Stimulated activated effector memory CD8-positive, alpha-beta T cell treated with anti-CD3 and anti-CD28 coated beads, Interleukin-12 subunit alpha, Interleukin-12 subunit beta, amount 100 ng/mL, for 72 hours (primary cell): ENCODE measurements at regions not wholly inside any gene's neighbourhood (a gene's known extent, or its start where the extent isn't known, plus 50 kb on each side); places are given as distances from the start of the nearest gene placed in this dataset.

Experiments
- ATAC-seq: fragments of 150-1000 bp; cut with Tn5 transposase; 2 replicates; pipeline ENCODE4 v1.10.0; 2021
- DNase-seq, 2 donors: peaks; one replicate each; pipeline ENCODE4 v3.0.0; 2021 to 2022; ENCODE audit warnings: low spot score in 2 of 2
- H3K27ac Mint-ChIP-seq: one replicate; pipeline ENCODE4 v1.8.0; 2022; ENCODE audit warnings: mild to moderate bottlenecking, mixed read lengths
- H3K36me3 Mint-ChIP-seq: one replicate; pipeline ENCODE4 v1.8.0; 2022; ENCODE audit warnings: mild to moderate bottlenecking, mixed read lengths
- H3K4me1 Mint-ChIP-seq: one replicate; pipeline ENCODE4 v1.8.0; 2022; ENCODE audit warnings: mixed read lengths
- H3K4me3 Mint-ChIP-seq: one replicate; pipeline ENCODE4 v1.8.0; 2022; ENCODE audit warnings: mild to moderate bottlenecking, mixed read lengths
- H3K9me3 Mint-ChIP-seq: one replicate; pipeline ENCODE4 v1.8.0; 2022; ENCODE audit warnings: mixed read lengths

- no peaks in the 10 kb centered on the region for H3K9me3 Mint-ChIP-seq
- peaks cover 8% of the 10 kb centered on the region for H3K4me1 Mint-ChIP-seq
- ATAC-seq = no peak
- H3K27ac Mint-ChIP-seq = no peak overlapping the region
- H3K36me3 Mint-ChIP-seq = no peaks in the 10 kb centered on the region
- no peak for DNase-seq
- no peak overlapping the region for H3K4me3 Mint-ChIP-seq
Observed at GRCh38 chr2:215685238-215685990, 249.5 kb upstream of the FN1 start.

GRCh38 chr2:215684448-215685237, 248.8 kb upstream of the FN1 start:
- DNase-seq = no peak
- Mint-ChIP-seq H3K4me3 (no peak overlapping the region), H3K27ac (no peak overlapping the region), H3K4me1 (peaks cover 8% of the 10 kb centered on the region), H3K36me3 (no peaks in the 10 kb centered on the region), H3K9me3 (no peaks in the 10 kb centered on the region)
- ATAC-seq = no peak

- H3K4me3 Mint-ChIP-seq = no peak overlapping the region
- H3K9me3 Mint-ChIP-seq = no peaks in the 10 kb centered on the region
- H3K4me1 Mint-ChIP-seq = peaks cover 8% of the 10 kb centered on the region
- ATAC-seq = no peak
- no peak for DNase-seq
- no peaks in the 10 kb centered on the region for H3K36me3 Mint-ChIP-seq
- no peak overlapping the region for H3K27ac Mint-ChIP-seq
Observed at GRCh38 chr2:215683295-215683694, 247.4 kb upstream of the FN1 start.

DNA sequence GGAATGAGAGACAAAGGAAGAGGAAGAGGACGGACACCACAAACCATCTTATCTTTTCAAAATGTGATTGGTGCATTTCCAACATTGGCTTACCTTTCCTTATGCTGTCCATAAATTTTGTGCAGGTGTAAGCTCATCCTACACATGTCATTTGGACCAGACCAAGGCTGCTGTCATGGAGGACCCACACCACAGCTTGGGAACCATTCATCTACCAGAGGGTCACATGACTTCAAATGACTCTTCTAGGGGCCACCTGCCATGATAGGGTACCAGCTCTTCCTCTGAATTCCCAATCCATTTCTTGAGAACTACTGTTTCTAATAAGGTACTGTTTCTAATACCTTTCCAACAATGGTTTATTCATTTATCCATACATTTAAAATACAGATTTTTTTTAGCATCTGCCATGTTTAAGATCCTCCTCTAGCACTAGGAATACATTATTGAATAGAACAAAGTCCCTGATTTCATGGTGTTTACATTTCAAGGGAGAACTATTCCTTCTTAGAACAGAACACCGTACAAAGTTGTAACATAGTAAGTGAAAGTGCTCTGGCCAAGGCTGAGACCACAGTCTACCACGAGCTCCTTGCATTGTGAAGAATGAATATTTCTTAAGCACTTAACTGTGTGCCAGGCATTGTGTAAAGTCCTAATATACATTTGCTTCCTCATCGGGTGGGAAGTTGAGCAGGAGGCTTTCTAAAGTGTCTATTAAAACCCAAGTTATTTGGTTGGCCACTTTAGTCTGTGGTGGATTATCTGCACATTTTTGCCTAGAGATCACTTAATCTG, 246.1 kb upstream of the FN1 start:
- Mint-ChIP-seq H3K27ac (no peak overlapping the region), H3K9me3 (no peaks in the 10 kb centered on the region)

DNA sequence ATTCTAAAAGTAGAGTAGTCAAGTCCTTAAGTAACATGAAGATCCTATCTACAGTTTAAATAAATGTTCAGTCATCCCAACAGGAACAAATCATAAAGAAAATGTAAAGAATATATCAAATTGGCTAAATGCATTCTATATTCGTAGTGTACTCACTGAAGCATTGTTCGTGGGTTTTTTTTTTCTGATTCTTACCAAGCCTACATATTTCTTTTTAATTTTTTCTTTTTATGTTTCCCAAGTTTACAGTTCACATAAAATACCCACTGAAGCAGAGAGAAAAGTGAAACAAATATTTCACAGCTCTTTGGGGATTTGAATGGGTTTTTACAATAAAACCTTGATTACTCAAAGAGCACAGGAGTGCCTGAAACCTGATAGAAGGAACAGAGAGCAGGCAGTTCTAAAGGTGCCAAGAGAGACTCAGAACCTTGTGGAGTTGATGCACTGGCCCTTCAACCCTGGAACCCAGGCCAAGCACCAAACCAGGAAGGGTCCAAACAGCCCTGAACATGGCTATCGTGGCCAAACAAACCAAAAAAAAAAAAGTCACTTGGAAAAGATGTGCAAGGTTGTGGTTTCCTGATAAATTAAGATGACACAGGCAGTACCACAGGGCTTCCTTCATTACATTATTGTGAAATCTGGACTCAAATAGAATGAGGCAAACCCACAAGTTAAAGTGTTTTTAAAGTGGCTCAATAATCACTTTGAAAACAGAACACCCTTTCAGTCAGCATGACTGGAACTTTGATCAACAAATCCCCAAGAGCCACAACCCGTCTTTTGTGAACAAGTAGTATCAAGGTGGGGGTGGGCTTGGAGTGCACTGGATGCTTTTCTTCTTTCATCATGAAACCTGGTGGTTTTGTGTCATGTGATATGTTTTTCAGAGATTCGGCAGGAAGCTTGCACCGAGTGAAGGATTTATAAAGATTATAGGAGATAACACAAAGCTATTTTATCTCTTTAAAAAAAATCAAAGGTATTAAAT, 245.0 kb upstream of the FN1 start:
- Mint-ChIP-seq H3K4me3 (no peak overlapping the region), H3K27ac (no peak overlapping the region), H3K36me3 (no peaks in the 10 kb centered on the region), H3K9me3 (no peaks in the 10 kb centered on the region), H3K4me1 (peaks cover 8% of the 10 kb centered on the region)
- peak; percentile 79 for ATAC-seq
- no peak for DNase-seq

More for the DNA sequence above, 246.1 kb upstream of the FN1 start:
- Mint-ChIP-seq H3K4me3 (no peak overlapping the region), H3K4me1 (peaks cover 8% of the 10 kb centered on the region), H3K36me3 (no peaks in the 10 kb centered on the region)
- no peak for ATAC-seq
- no peak for DNase-seq

GRCh38 chr2:215678094-215678493, 242.2 kb upstream of the FN1 start:
- no peak for DNase-seq
- Mint-ChIP-seq H3K27ac (no peak overlapping the region), H3K9me3 (no peaks in the 10 kb centered on the region), H3K4me1 (peaks cover 8% of the 10 kb centered on the region), H3K36me3 (no peaks in the 10 kb centered on the region), H3K4me3 (no peak overlapping the region)
- ATAC-seq = no peak

GRCh38 chr2:215677481-215677880, 241.6 kb upstream of the FN1 start:
- Mint-ChIP-seq H3K27ac (no peak overlapping the region), H3K4me1 (peaks cover 8% of the 10 kb centered on the region), H3K36me3 (no peaks in the 10 kb centered on the region), H3K9me3 (no peaks in the 10 kb centered on the region), H3K4me3 (no peak overlapping the region)
- ATAC-seq (no peak), DNase-seq (no peak)

DNA sequence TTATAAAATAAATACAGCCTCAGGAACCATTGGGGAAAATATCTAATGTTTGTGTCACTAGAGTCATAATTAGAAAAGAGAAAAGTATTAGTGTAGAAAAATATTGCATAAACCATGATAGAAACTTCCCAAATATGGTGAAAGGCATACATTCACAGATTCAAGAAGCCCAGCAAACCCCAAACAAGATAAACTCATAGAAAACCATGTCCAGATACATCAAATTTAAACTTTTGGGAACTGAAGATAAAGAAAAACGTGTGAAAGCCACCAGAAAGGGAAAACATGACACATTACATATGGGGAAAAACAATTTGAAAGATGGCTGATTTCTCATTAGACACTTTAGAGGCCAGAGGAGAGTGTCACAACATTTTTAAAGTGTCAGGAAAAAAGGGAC, 236.5 kb upstream of the FN1 start:
- Mint-ChIP-seq H3K27ac (no peak overlapping the region), H3K9me3 (no peaks in the 10 kb centered on the region), H3K36me3 (no peaks in the 10 kb centered on the region), H3K4me3 (no peak overlapping the region), H3K4me1 (no peaks in the 10 kb centered on the region)
- DNase-seq (no peak), ATAC-seq (no peak)

DNA sequence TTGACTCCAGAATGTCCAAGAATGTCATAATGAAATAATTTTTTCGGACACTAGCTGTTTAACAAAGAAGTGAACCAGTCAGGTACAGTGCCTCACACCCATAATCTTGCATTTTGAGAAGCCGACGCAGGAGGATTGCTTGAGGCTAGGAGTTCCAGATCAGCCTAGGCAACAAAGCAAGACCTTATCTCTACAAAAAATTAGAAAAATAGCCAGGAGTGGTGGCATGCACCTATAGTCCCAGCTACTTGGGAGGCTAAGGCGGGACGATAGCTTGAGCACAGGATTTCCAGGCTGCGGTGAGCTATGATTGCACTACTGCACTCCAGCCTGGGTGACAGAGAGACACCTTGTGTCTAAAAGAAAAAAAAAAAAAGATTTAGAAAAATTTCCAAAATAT, 235.8 kb upstream of the FN1 start:
- H3K4me3 Mint-ChIP-seq = no peak overlapping the region
- no peaks in the 10 kb centered on the region for H3K4me1 Mint-ChIP-seq
- ATAC-seq (no peak), DNase-seq (no peak)
- no peak overlapping the region for H3K27ac Mint-ChIP-seq
- no peaks in the 10 kb centered on the region for H3K36me3 Mint-ChIP-seq
- H3K9me3 Mint-ChIP-seq = no peaks in the 10 kb centered on the region

DNA sequence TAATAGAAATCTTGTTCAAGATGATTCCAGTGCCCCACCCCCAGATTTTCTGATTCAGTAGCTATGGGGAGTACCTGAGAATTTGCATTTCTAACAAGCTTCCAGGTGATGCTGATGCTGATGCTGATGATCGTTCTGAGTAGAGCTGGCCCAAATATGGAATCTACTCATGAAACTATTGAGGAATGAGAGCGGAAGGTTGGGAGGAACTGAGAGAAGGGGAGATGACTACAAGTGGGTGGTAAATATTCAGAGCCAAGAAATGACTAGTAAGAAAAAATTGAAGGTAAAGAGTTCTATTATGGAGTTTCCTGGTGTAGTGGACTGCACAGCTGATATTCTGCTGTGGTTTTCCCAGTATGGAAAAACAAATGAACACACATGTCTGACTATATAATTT, 235.4 kb upstream of the FN1 start:
- H3K4me1 Mint-ChIP-seq = no peaks in the 10 kb centered on the region
- H3K4me3 Mint-ChIP-seq = no peak overlapping the region
- H3K36me3 Mint-ChIP-seq = no peaks in the 10 kb centered on the region
- ATAC-seq (no peak), DNase-seq (no peak)
- H3K27ac Mint-ChIP-seq = no peak overlapping the region
- no peaks in the 10 kb centered on the region for H3K9me3 Mint-ChIP-seq

GRCh38 chr2:215670396-215670795, 234.5 kb upstream of the FN1 start:
- Mint-ChIP-seq H3K36me3 (no peaks in the 10 kb centered on the region), H3K27ac (no peak overlapping the region)

GRCh38 chr2:215668378-215668775, 232.5 kb upstream of the FN1 start:
- DNase-seq = no peak
- Mint-ChIP-seq H3K36me3 (no peaks in the 10 kb centered on the region), H3K4me1 (no peaks in the 10 kb centered on the region), H3K4me3 (no peak overlapping the region), H3K27ac (no peak overlapping the region), H3K9me3 (no peaks in the 10 kb centered on the region)
- ATAC-seq = no peak

More at GRCh38 chr2:215670396-215670795, 234.5 kb upstream of the FN1 start:
- no peaks in the 10 kb centered on the region for H3K4me1 Mint-ChIP-seq
- H3K9me3 Mint-ChIP-seq = no peaks in the 10 kb centered on the region
- ATAC-seq (no peak), DNase-seq (no peak)
- no peak overlapping the region for H3K4me3 Mint-ChIP-seq

DNA sequence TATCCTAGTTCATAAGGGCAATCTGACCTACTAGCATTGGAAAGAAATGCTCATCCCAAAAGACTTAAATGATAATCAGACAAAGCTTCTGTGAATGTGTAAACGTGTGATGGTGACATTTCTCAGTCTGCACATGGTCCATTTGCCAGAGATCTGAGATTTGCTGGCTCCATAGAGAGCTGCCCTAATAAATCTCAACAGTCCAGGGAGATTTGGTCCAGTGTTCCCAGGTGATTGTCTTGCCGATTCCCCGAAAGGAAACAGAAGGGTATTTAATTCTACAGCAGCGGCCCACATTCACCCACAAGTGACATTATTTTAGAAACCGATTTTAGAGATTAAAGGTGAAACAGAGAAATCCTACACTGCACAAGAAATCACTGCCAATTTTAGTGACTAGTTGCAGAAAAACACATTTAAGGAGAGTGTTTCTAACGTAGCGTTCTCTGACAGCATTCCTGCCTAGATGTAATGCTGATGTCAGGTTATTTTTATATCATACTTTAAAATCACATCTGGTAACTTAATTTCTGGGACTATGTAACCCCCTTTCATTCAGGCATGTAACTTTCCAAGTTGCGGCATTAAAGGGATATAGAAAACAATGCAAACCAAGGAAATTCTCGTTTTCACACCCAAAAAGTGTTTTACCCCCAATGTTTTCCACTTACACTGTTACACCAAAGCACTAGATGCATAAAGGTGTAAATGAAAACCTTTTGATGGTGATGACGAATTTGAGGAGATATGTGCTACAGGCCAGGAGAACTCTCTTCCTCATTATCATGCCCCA, 231.9 kb upstream of the FN1 start:
- H3K27ac Mint-ChIP-seq = no peak overlapping the region
- no peaks in the 10 kb centered on the region for H3K4me1 Mint-ChIP-seq
- no peak for ATAC-seq
- no peak overlapping the region for H3K4me3 Mint-ChIP-seq
- H3K36me3 Mint-ChIP-seq = no peaks in the 10 kb centered on the region
- H3K9me3 Mint-ChIP-seq = no peaks in the 10 kb centered on the region
- DNase-seq = no peak
